ENCODE measurements at regions not wholly inside any gene's neighbourhood (a gene's known extent, or its start where the extent isn't known, plus 50 kb on each side); places are given as distances from the start of the nearest gene placed in this dataset.

DNA sequence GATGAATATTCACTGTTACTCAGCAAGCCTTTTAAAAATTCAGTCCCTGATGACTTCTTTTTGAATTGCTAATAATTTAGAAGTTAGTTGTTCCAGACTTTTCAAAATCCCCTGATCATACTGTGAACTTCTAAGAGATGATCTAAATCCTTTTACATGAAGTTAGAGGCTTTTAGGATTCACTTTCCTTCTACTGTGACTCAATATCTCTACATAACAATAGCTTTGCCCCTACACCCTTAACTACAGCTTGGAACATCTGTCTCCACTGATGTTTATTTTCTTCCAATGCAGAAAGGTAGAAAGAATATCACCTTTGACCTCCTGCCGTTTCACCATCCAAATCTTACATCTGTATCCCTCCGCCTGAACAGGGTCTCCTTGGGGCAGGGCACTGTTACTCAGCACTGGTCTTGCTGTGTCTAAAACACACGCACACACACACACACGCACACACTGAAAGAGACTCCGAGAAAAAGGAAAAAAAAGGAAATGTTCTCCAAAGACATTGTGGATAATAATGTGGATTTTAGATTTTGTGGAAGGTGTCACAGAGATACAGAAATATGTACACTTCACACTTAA, 111.6 kb upstream of the GPRIN3 start:
- no peak for DNase-seq

DNA sequence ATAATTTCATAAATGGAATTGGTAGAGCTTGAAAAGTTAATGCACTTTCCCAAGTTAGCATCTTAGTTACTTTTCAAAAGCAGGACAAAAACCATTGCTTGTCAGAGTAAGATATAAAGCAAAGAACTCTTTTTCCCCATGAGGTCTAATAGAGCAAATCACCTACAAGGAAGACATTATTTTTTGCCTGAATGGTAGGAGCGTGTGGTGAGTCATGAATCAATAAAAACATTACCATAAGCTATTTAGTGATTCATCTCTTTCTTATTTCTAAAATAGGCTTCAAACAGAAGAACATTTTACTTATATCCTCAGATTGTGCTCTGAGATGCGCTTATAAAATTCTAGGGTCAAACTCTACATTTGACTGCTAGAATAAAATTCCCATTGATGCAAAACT, 109.4 kb upstream of the GPRIN3 start:
- no peak for DNase-seq

DNA sequence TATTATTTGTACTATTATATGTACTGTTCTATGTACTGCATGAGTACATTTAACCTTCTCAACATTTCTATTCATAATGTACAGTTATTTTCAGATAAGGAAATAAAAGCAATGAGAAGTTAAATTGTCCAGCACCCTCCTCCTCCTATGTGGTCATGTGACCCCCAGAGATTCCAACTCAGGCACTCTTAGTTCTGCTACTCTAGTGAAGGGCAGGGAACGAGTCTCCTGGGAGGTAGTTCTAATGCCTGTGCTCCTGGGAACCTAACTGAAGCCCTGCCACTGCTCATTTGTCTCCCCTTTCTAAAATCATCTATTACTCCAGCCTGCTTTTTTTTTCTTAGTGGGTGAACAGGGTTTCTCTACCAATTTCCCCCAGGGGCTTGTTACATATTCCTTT, 105.9 kb upstream of the GPRIN3 start:
- DNase-seq = no peak

DNA sequence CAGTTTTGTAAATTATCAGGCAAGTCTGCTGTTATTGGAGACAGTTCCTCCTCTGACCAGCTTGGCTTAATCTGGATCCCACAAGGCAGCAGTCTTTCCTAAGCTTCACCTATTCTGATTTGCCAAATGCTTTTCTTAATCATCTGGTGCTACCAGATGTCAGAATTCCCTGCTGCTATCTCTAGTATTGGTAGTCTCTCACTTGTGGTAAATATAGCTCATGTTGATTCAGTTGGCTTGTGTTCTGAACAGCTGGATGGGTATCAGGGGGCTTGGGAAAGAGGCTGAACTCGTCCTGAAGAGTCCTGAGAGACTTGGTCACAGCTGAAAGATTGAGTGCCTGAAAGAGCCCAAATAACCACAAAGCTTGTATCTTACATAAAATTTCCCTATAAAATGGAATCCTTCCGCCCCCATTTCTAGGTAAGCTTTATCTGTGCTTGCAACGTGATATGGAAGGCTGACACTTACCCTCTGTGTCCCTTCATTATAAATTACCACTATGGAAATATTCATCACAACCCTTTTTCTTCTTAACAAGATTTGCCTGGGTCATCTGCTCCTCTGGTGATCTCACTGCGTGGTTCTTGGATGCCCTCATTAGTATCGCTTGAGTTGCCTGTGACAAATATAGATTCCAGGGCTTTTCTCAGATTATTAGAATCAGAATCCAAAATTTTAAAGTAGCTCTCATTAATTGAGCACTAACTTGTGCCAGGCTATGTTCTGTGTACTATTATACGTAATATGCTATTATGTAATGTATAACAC, 104.1 kb upstream of the GPRIN3 start:
- DNase-seq = no peak

DNA sequence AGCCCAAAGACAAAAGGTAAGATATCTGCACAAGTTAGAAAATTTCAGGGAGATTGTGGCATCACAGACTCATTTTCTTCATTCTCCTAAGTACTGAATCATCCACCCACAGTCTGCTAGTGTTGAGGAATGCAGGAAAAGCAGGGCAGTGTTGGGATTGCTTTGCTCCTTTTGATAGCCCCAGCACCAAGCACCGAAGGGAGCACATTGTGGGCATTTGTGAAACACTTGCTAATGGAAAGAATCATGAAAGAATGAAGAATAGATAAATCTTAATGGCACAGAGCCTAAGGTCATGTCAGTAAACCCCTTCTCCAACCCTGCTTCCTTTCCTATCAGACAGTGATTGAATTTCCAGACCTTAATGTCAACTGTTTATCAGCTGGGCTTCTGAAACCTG, 103.1 kb upstream of the GPRIN3 start:
- DNase-seq = no peak

DNA sequence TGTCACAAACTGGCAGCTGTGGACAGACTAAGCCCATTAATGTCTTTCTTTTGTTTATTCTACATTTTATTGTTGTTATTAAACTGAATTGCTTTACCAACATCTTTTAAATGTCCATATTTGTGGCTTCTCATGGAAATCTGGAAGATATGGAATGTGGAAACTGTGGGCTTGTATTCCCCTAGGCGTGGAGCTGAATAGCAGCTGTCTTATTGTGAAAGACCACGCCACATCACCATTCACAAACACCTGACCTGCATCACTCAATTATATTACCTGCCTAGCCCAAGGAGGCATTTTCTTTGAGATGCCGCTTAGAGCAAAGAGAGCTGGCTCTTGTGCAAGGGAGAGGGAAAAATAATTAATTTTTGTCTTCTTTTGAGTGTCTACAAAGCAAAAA, 96.9 kb upstream of the GPRIN3 start:
- no peak for DNase-seq

DNA sequence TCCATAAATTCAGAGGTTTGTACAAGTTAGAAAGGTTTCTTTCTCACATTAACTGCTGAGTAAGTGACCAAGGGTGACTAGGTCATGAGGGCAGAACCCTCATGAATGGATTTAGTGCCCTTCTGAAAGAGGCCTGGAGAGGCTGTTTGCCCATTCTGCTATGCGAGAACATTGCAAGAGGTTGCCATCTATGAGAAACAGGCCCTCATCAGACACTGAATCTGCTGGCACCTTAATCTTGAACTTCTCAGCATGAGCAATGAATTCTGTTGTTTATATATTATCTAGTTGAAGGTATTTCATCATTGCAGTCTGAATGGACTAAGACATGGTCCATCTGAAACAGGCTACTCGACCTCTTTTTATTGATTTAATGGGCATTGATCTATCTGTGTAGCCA, 96.2 kb upstream of the GPRIN3 start:
- DNase-seq = no peak

DNA sequence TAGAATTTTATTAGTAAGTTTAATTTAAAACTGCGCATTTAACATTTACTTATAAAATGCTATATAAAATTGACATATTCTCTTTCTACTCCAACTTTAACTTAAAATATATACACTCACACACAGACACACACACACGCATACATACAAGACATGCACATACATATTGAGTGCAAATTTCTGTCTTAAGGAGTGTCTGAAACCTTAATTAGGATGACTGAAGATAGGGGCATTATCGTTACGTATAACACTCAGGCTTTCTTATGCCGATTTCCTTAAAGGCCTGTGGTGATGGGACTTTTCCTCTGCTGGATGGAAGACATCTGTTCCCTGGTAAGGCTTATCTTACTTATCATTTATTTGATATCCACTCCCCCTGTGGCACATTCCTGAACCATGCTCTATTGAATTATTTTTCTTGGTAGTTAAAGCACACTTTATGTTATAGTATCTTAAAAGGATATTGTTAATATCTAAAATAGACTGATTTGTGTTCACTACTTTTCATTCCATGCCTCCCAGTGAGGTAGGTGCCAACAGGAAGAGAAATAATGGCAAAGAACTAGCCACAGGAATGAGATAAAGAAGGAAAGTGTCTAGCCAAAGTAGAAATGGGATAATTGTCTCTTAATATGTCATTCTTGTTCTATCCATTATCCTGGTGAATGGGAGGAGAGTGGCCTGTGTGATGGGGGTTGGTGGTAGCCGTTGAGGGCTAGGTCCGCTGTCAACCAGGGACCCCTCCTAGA, 92.9 kb upstream of the GPRIN3 start:
- no peak for DNase-seq

DNA sequence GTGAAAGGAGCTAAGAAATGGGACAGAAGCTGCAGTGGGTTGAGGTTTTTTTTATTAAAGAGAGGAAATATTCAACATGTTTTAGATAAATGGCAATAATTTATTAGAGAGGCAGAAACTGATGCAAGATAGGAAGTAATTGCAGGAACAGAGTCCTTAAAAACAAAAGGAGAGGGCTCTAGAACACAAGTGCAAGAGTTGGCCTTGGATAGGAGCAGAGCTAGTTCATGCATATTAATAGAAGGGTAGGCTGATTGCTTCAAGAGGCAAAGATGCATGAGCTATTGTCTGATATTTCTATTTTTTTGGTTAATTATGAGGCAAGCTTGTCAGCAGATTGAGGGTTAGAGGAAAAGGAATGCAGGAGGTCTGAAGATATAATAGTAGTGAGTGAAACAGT, 91.0 kb upstream of the GPRIN3 start:
- no peak for DNase-seq

DNA sequence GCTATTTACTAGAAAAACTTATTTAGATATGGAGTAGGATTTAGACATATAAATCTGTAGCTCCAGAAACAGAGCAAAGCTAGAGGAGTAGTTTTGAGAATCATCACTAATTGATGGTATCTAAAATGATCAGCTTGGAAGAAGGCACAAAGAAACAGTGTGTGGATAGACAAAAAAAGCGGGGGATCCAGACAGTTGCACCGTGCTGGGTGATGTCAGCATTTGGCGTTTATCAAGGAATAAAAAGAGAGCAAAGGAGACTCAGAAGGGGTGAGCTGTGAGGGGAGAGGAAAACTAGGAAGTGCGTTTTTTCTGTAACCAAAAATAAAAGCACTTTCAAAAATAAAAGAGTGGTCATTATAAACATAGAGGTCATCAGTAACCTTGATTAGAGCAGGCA, 90.5 kb upstream of the GPRIN3 start:
- DNase-seq = no peak

DNA sequence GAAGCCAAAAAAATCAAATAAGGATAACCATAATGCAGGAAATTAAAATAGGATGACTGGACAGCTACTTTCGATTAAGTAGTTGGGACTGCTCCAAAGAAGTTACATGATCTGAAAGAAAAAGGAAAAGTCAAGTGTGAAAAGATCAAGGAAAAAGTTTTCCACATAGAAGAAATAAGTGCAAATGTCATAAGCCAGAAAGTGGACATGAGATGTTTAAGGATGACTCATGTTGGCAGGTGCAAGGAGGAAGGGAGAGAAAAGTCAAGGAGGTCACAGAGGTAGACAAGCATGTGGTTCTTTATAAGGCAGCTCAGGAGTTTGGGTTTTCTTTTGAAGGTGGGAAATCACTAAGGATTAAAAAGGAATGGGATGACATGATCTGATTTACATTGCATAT, 89.8 kb upstream of the GPRIN3 start:
- DNase-seq = no peak

DNA sequence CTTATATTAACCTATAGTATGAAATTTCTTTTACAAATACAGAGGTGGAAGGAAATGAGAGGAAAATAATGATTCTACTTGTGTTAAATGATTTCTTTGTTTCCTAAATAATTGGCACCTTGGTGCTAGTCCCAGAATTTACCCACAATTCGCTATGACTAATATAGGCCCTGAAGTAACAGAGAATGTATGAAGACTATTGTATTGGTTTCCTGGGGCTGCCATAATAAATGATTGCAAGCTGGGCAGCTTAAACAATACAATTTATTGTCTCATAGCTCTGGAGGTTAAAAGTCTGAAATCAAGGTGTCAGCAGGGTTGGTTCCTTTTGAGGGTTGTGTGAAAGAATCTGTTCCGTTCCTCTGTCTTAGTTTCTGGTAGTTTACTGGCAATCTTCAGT, 74.8 kb upstream of the GPRIN3 start:
- no peak for DNase-seq

DNA sequence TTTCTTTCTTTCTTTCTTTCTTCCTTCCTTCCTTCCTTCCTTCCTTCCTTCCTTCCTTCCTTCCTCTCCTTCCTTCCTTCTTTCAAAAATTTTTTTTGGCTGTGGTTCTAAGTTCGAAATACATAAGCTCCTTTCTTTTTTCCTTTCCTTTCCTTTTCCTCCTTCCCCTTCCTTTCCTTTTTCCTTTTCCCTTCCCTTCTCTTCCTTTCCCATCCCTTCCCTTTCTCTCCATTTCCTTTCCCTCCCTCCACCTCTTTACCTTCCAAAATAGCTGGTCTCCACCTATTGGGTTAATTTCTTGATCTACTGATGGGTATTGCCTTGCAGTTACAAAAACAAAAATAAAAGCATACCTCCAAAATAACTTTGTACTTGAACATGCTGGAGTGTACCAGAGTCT, 73.4 kb upstream of the GPRIN3 start:
- DNase-seq = no peak

DNA sequence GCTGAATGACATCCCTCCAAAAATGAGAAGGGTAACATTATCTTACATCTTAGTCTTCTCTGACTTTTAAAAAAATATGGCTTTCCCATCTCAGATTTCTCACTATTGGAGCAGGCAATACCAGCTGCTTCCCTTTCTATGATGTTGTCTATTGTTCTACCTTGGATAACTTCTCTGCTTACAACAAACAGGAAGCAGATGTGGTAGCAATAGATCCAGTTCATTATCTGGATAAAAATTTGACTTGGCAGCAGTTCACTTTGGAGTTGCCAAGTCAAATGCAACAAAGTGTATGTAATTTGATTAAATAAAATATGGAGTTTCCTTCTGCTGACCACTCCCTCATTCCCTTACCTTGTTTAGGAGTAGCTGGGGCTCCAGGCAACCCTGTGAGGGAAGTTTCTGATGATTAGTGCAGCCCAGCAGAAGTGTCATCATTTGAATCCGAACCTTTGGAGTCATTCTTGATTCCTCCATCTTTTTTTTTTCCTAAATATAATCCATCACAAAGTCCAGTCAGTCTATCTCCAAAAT, 72.0 kb upstream of the GPRIN3 start:
- DNase-seq = no peak

DNA sequence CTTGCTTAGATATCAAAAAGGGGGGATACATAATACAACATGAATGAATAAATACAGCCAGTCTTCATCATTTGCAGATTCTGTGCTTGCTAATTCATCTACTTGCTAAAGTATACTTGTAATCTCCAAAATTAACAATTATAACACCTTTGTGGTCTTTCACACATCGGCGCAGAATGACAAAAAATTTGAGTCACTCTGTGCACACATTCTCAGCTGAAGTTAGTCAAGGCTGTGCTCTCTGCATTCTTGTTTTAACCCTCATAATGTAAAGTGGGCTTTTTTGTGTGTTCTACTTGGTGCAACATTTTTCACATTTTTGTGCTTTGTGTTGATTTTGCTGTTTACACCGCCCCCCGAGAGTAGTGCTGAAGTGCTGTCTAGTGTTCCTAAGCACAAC, 65.8 kb upstream of the GPRIN3 start:
- no peak for DNase-seq

DNA sequence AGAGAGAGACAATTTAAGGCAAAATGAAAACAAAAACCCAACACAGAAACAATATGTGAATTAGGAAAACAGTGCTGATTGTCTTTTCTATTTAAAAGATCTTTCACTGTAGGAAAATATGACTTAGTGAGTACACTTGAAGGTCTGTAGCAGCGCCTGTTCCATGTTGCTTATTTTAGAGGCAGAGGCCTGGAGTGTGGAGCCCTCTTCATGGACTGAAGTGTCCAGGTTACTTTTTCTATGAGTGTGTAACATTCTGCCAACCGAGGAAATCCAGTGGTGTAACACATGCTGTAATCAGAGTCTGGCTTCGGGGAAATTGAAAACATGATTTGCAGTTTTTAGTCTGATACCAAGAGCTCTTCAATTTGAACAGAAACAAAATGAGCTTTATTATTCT, 64.0 kb upstream of the GPRIN3 start:
- DNase-seq = no peak

DNA sequence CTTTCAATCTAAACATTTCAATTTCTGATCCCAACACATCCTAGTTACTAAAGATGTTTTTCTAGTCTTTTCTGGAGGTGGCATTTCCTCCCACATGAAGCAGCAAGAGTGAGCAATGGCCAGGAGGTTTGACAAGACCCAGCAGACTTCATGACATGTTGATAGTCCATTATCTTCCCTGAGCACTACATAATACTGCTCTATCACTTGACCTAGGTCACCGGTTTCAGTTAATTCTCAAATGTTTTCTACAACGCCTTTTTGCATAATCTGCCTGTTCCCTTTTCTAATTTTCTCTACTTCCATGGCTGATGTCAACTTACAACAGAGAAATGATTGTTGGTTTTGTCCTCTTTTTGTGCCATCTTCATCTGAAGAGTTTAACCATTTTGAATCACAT, 62.0 kb upstream of the GPRIN3 start:
- no peak for DNase-seq

DNA sequence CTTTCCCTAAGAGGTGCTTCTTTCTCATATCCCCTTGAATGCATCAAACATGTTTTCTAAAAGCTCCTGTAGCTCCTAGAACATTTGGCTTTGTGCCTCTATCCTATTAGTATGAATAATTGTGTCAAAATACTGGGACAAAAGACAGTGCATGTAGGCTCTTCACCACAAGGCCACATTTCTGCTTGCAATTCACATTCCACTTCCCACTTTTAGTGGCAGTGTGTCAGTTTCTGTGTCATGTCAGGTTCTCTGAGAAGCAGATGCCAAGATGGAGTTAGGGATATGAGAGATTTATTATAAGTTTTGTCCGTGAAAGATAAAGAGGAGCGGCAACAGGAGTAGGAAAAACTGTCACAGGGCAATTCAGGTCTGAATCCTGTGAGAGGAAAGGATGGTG, 61.3 kb upstream of the GPRIN3 start:
- peak; percentile 3 for DNase-seq

DNA sequence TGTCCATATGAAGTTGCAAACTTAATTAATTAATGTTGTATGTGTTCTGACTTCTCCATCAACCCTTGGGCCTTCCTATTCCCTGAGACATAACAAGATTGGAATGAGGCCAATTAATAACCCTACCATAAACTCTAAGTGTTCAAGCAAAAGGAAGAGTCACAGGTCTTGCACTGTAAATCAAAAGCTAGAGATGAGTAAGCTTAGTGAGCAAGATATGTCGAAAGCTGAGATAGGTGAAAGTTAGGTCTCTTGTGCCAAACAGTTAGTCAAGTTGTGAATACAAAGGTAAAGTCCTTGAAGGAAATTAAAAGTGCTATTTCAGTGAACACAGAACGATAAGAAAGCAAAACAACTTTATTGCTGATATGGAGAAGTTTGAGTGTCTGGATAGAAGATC, 58.2 kb upstream of the GPRIN3 start:
- DNase-seq = no peak

DNA sequence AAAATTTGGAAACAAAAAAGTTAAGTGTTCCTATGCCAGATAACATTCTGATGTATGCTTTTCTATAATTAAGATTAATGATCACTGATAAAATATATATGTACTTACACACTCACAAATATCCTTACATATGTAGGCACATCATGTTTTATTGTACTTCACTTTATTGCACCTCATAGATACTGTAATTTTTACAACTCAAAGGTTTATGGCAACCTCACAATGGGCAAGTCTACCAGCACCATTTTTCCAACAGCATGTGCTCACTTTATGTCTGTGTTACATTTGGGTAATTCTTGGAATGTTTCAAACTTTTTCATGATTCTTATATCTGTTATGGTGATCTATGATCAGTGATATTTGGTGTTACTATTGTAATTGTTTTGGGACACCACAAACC, 57.8 kb upstream of the GPRIN3 start:
- no peak for DNase-seq

DNA sequence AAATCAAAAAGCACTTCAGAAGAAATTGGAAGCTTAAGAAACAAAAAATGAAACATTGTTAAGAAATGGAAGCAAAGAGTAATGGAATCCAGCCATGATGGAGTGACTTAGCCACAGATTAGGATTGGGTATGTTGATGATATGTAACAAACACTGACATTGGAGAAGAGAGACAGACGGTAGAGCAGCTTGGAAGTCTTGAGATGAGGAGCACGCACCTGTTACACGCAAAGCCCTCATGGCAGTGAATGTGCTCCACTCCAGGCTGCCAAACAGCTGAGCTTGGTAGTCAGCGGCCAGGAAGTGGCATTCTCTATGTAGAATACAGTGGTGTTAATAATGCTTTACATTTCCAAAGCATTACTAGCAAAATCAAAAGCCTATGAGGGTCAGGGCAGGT, 56.9 kb upstream of the GPRIN3 start:
- no peak for DNase-seq

DNA sequence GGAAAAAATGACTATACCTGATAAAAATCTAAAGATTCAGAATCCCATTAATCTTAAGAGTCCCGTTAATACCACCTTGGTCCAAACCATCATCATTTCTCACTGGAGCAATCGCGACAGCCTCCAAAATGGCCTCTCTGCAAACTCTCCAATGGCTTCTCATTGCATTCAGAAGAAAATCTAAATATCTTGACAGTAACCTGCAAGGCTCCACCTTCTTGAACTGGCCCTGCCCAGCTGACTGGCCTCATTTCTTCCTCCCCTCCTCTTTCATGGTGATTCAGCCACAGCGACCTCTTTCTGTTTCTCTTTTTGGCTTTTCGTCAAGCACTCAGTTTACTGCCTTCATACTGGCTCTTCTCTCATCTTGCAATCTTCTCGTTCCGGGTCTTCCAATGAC, 56.2 kb upstream of the GPRIN3 start:
- DNase-seq = no peak

DNA sequence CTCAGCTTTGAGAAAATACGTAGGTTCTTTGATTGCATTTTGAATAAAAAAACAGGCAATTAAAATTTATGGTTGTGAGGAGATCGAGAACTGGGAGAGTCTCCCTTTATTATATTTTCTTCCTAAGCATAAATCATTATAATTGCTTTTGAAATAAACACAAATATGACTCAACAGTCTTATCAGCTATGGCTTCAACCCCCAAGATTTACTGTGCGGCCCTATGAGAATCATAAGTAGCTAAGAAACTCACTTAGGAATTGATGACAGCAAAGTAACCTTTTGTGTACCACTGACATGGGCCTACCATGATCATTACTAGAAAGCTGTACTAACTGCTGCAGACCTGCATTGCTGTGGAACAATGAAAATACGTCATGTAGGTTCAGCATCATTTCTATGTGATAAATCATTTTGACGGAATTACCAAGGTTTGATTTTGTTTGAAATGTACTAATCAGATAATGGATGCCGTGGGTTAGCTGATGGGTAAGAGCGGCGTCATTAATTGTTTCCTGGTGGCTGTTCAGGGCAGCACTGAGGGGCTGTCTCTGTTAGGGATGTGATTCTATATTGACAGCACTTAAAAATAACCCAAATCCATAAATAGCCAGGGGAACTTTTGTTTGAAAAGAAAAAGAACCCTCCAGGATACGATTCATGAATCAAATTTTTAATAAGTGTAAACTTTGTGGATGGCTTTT, 51.5 kb upstream of the GPRIN3 start:
- no peak for DNase-seq

DNA sequence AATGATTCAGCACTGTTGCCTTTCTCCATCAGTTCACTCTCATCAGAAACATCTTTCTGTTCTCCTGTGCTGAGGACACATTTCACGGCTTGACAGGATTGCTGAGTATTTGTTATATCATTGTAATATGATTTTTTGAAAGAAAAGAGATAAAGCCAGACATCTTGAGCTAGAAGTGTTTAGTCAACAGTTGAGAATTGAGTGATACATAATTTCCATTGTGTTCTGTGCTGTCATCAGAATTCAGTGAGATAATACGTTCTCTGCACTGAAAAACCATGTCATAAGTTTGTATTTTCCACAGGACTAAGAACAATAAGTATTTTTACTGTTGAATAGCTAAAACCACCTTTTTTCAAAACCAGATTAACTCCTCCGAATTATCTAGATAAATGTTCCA, 50.2 kb upstream of the GPRIN3 start:
- no peak for DNase-seq

Data from midbrain (tissue), 1 donor.